ENCODE measurements at regions not wholly inside any gene's neighbourhood (a gene's known extent, or its start where the extent isn't known, plus 50 kb on each side); places are given as distances from the start of the nearest gene placed in this dataset.

GRCh38 chr15:39415634-39416033, 165.2 kb upstream of the THBS1 start:
- Histone ChIP-seq H3K9me3 (ENCODE audit: control insufficient read depth in 4 of 4, insufficient read depth in 3 of 4, low read length in 3 of 4) (peaks cover 0 to 5% (median 1%) of the 10 kb centered on the region in 4 donors), H3K4me3 (no peak overlapping the region), H3K27me3 (ENCODE audit: control insufficient read depth in 3 of 3, insufficient read depth in 3 of 3, low read length in 2 of 3) (no peaks in the 10 kb centered on the region), H3K9ac (ENCODE audit: insufficient read depth in 1 of 2, low read length in 2 of 2) (no peak overlapping the region), H3K27ac (ENCODE audit: low read depth in 1 of 2, low read length in 1 of 2) (no peak overlapping the region), H3K36me3 (ENCODE audit: control insufficient read depth in 4 of 4, insufficient read depth in 4 of 4, low read length in 4 of 4) (no peaks in the 10 kb centered on the region), H3K4me1 (ENCODE audit: control insufficient read depth in 5 of 5, insufficient read depth in 5 of 5, low read length in 5 of 5) (no peaks in the 10 kb centered on the region)
- TF ChIP-seq, protein P1, sequence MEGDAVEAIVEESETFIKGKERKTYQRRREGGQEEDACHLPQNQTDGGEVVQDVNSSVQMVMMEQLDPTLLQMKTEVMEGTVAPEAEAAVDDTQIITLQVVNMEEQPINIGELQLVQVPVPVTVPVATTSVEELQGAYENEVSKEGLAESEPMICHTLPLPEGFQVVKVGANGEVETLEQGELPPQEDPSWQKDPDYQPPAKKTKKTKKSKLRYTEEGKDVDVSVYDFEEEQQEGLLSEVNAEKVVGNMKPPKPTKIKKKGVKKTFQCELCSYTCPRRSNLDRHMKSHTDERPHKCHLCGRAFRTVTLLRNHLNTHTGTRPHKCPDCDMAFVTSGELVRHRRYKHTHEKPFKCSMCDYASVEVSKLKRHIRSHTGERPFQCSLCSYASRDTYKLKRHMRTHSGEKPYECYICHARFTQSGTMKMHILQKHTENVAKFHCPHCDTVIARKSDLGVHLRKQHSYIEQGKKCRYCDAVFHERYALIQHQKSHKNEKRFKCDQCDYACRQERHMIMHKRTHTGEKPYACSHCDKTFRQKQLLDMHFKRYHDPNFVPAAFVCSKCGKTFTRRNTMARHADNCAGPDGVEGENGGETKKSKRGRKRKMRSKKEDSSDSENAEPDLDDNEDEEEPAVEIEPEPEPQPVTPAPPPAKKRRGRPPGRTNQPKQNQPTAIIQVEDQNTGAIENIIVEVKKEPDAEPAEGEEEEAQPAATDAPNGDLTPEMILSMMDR (IDR thresholded peaks at IDR 0.05; ENCODE audit: control extremely low read depth, extremely low read depth), result no peak
- ATAC-seq (ENCODE audit: insufficient read depth, low FRiP score), result no peak
- WGBS, 2 donors, result 50 to 100% methylated on average over 1 to 2 of the region's 2 CpGs
- DNase-seq, result no peak

- peaks cover 0 to 5% (median 1%) of the 10 kb centered on the region in 4 donors for H3K9me3 ChIP-seq (ENCODE audit: control insufficient read depth in 4 of 4, insufficient read depth in 3 of 4, low read length in 3 of 4)
- no peaks in the 10 kb centered on the region for H3K36me3 ChIP-seq (ENCODE audit: control insufficient read depth in 4 of 4, insufficient read depth in 4 of 4, low read length in 4 of 4)
- H3K4me3 ChIP-seq, result no peak overlapping the region
- TF ChIP-seq, protein P1 (IDR thresholded peaks at IDR 0.05; ENCODE audit: control extremely low read depth, extremely low read depth), result no peak
- WGBS, 2 donors, result 97 to 99% methylated on average over 4 of the region's 4 CpGs
- H3K4me1 ChIP-seq (ENCODE audit: control insufficient read depth in 5 of 5, insufficient read depth in 5 of 5, low read length in 5 of 5), result no peaks in the 10 kb centered on the region
- no peak overlapping the region for H3K9ac ChIP-seq (ENCODE audit: insufficient read depth in 1 of 2, low read length in 2 of 2)
- ATAC-seq (ENCODE audit: insufficient read depth, low FRiP score) (no peak), DNase-seq (no peak)
- H3K27ac ChIP-seq (ENCODE audit: low read depth in 1 of 2, low read length in 1 of 2), result no peak overlapping the region
- no peaks in the 10 kb centered on the region for H3K27me3 ChIP-seq (ENCODE audit: control insufficient read depth in 3 of 3, insufficient read depth in 3 of 3, low read length in 2 of 3)
Observed at GRCh38 chr15:39416258-39416657, 164.6 kb upstream of the THBS1 start.

GRCh38 chr15:39417366-39418134, 163.3 kb upstream of the THBS1 start:
- H3K27ac ChIP-seq (ENCODE audit: low read depth in 1 of 2, low read length in 1 of 2), result no peak overlapping the region
- H3K4me3 ChIP-seq, result no peak overlapping the region
- H3K36me3 ChIP-seq (ENCODE audit: control insufficient read depth in 4 of 4, insufficient read depth in 4 of 4, low read length in 4 of 4), result no peaks in the 10 kb centered on the region
- H3K27me3 ChIP-seq (ENCODE audit: control insufficient read depth in 3 of 3, insufficient read depth in 3 of 3, low read length in 2 of 3), result no peaks in the 10 kb centered on the region
- WGBS, 2 donors, result 74 to 79% methylated on average over 6 of the region's 6 CpGs
- no peak for ATAC-seq (ENCODE audit: insufficient read depth, low FRiP score)
- TF ChIP-seq, protein P1 (IDR thresholded peaks at IDR 0.05; ENCODE audit: control extremely low read depth, extremely low read depth), result no peak
- DNase-seq, result no peak
- peaks cover 0 to 5% (median 1%) of the 10 kb centered on the region in 4 donors for H3K9me3 ChIP-seq (ENCODE audit: control insufficient read depth in 4 of 4, insufficient read depth in 3 of 4, low read length in 3 of 4)
- no peak overlapping the region for H3K9ac ChIP-seq (ENCODE audit: insufficient read depth in 1 of 2, low read length in 2 of 2)
- no peaks in the 10 kb centered on the region for H3K4me1 ChIP-seq (ENCODE audit: control insufficient read depth in 5 of 5, insufficient read depth in 5 of 5, low read length in 5 of 5)
